HG03095 (cell line): ENCODE measurements at regions not wholly inside any gene's neighbourhood (a gene's known extent, or its start where the extent isn't known, plus 50 kb on each side); places are given as distances from the start of the nearest gene placed in this dataset.

Experiments used
- ATAC-seq: cut with Tn5 transposase; IDR thresholded peaks from one replicate; pipeline ENCODE4 v1.9.1; 2021; ENCODE audit warnings: moderate library complexity; ENCODE audit not compliant: unreplicated experiment

GRCh38 chr7:130896051-130896881, 162.3 kb upstream of the KLF14 start:
- ATAC-seq = no peak

DNA sequence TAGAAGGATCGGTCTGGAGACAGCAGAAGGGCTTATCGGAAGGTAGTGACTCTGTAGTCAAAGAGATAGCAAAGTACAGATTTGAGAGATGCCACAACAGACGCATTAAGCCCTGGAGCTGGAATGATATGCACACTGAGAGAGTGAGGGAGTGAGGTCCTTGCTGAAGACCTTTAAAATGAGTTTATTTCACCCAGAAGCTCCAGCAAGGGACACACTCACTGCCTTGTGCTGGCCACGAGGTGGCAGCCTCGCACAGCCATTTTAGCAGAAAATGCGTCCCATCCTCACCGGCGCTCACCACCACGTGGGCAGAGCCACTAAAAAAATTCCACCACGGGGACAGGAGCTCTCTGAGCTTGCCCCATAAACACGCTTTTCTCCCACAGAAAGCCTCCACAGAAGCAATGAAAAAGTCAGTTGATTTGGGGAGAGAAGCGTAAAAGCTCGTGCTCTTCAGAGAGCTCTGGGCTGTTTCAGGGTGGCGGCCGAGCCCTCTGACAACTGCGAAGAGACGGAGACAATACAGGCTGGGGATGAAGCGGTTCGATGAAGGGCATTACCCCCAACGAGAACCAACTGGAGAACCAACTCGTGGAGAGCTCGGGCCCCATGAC, 163.0 kb upstream of the KLF14 start:
- ATAC-seq = no peak

- no peak for ATAC-seq
These were observed 163.8 kb upstream of the KLF14 start for GRCh38 chr7:130897515-130898419.

GRCh38 chr7:130899071-130899560, 165.1 kb upstream of the KLF14 start:
- ATAC-seq = no peak

GRCh38 chr7:130899638-130900401, 165.8 kb upstream of the KLF14 start:
- no peak for ATAC-seq

GRCh38 chr7:130900471-130901076, 166.6 kb upstream of the KLF14 start:
- ATAC-seq = no peak

DNA sequence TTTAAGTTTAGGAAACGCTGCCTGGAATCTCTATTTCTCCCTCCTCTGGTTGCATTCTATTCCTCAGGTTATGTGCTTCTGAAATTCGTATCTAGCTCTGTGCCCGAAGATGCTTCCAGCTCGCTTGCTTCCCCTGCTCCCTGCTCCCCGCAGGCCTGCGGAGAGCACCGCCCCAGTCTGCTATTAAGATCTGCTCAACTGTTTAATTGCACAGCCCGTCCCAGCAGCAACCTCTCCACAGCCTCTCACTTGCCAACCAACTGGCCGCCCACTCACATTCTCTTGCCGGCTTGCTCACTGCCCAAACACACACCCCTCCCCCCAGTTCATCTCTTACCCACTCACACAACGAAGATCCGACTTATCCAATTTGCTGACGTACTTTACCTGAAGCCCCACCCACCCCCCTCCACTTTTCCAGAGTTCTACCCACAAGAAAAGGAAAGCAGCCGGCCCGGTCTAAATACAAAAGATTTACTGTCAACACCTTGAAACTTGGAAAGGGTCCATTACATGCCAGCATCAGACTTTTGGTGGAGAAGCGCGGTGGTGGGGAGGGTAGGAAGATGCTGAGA, 167.3 kb upstream of the KLF14 start:
- ATAC-seq = no peak

- no peak for ATAC-seq
These were observed 168.8 kb upstream of the KLF14 start for GRCh38 chr7:130902755-130903357.

DNA sequence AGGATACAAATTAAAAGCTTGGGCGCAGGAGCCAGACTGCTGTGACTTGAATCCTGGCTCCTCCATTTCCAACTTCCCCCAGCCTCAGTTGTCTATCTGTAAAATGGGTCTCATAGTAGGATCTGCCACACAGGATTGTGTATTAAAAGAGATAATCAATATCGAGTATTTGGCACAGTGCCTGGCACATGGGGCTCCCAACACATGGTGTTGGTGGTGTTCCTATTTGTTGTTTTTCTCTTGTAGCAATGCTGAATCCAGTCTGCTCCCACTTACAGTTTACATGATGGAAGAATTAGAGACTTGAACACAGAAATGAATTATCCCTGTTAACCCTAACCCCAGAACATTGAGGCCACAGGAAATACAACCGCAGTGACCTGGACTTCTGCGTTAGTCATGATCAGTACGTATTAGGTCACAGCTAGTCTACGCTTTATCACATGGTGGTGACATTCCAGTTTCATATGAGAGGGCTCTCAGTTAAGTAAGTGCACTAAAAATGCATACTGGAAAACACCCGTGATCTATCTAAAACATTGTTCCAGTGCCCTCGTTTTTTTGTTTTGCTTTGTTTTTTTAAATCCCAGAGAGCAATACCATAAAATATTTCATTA, 169.5 kb upstream of the KLF14 start:
- no peak for ATAC-seq

DNA sequence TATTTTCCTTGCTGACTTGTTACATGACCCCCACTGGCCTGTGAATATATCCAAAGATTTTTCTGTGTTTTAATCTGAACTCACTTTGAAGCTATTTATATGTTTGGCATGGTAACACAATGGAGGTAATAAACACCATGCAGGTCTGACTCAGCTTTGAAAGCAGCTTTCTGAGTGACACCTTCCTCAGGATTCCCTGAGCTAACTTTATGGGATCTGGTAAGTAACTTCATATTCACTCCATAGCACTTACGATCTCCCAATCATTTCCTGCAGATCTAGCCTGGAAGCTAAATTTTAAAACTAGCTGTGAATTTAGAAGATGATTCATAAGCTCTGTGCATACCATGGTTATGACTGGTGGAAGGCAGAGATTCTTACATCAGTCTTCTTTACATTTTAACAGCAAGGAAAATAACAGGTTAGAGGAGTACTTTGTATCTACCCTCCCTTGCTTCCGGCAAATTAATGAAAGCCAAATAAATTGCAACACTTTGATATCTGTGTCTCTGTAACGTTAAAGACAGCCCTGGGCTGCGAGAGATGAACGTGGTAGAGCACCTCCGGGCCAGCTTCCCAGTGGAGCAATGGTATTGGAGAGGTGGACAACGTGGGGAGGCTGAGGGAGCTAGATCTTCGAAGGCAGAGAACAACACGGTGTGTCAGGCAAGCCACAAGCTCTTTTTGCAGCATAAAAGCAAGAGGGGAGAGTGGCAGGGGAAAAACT, 170.2 kb upstream of the KLF14 start:
- ATAC-seq = no peak

DNA sequence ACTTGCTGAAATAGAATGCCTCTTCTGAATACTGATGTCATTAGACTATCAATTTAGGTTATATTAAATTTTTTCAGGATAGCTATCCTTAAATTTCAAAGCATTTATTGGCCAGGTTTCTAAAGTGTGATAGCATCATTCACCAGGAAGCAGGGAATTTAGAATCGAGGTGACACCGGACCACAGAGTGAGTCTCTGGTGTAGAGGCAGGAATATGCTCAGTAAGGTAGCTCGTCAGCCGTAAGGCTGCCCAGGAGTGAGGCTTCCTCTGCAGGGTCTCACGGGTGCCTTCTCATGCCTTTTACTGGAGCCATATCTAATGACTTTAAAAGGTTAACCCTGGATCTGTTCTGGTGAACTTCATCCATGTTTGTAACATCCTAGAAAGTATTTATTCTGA, 170.8 kb upstream of the KLF14 start:
- no peak for ATAC-seq

- no peak for ATAC-seq
These were observed 172.6 kb upstream of the KLF14 start for GRCh38 chr7:130906575-130906974.

DNA sequence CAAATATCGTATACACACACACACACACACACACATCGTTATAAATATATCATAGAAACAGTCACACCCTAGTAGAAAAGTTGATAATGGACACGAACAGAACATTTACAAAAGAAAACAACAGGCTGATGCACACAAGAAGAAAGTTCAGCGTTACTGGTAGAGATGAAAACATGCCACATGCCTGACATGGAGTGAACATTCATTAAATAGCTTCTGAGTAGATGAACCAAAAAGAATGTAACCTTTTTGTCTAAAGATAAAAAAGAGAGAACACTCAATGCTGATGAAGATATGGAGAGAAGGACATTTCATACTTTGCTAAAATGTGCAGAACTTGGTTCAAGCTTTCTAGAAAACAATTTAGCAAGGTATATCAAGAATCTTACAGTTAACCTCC, 173.4 kb upstream of the KLF14 start:
- ATAC-seq = no peak

GRCh38 chr7:130908345-130909160, 174.5 kb upstream of the KLF14 start:
- ATAC-seq = no peak

DNA sequence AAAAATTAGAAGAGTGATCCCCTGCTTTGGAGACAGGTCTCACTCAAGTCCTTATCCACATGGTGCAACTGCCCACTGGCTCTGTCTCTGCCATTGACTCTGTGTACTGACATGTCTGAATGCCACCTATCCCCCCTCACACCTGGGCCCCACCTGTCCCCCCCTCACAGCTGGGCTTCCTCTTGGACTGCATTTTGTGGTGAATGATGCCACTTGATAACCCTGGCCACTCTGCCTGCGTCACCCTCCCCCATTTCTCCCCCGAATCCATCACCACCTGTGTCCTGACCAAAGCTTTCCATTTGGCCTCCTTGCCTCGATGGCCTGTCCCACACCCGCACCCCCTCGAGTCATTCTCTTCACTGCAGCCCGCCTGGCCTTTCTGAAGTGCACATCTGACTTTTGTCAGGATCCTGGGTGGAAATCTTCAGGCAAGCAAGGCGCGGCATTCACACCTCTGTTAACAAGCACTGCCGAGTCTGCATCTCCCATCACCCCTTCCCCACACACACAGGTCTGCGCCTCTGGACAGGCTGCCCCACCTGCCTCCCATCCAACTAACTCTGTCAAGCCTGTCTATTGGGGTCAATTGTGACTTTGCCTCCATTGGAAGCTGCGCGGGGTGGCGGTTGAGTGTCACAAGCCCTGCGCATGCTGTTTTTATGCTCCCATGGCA, 175.3 kb upstream of the KLF14 start:
- no peak for ATAC-seq

DNA sequence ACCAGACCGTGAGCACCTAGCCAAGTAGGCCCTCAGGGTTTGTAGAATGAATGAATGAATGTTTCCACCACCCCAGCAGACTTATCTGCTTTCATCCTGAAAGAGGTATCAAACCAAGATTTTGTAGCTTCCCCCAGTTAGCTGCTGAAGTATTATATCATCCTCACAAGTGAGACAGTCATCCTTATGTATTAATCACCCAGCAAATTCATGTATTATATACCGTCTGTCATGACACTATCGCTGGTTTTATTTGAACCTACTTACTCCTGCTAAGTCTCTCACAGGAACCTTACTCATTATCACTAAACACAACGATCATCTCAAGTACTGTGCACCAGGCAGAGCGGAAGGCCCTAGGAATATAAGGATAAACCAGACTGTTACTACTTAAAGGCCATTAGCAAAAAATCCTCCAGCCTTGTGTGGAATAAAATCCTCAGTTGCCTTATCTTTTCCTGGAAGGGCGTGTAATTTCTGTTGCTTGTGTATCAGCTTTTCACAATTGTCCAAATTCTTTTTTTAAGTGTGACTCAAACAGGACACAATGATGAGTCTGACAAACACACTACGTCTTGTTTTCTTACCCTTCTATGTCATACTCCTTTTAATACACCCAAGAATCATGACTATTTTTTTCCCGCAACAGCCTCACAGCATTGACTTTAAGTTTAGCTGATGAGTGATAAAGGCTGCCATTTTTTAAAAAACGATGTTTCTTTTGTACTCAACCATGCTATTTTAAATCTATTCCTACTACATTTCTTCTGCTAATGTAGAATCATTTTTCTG, 176.1 kb upstream of the KLF14 start:
- no peak for ATAC-seq
